Neural progenitor cell (in vitro differentiated cells): ENCODE measurements at regions not wholly inside any gene's neighbourhood (a gene's known extent, or its start where the extent isn't known, plus 50 kb on each side); places are given as distances from the start of the nearest gene placed in this dataset.

Source experiments
- DNase-seq: peaks from one replicate; pipeline ENCODE4 v3.0.0-alpha.2; 2016; ENCODE audit warnings: low spot score
- H2AFZ ChIP-seq: fragments of 200-600 bp; sonication (generic); replicated peaks from 2 replicates; pipeline ENCODE4 v1.6.1; 2016; ENCODE audit warnings: antibody characterized with exemption
- H3F3A ChIP-seq: fragments of 200-600 bp; sonication (generic); 2 replicates; pipeline ENCODE4 v1.6.1; 2016; ENCODE audit warnings: antibody characterized with exemption, low read depth
- H3K27ac ChIP-seq: fragments of 200-600 bp; sonication (generic); 2 replicates; pipeline ENCODE4 v1.5.1; 2016; ENCODE audit warnings: mild to moderate bottlenecking
- H3K27me3 ChIP-seq: fragments of 200-600 bp; sonication (generic); 2 replicates; pipeline ENCODE4 v1.6.1; 2016; ENCODE audit warnings: mild to moderate bottlenecking, moderate library complexity
- H3K36me3 ChIP-seq: fragments of 200-600 bp; sonication (generic); 2 replicates; pipeline ENCODE4 v1.5.1; 2016
- H3K4me1 ChIP-seq: fragments of 200-600 bp; sonication (generic); 2 replicates; pipeline ENCODE4 v1.6.1; 2016; ENCODE audit warnings: mixed run types
- H3K4me2 ChIP-seq: fragments of 200-600 bp; sonication (generic); 2 replicates; pipeline ENCODE4 v1.6.1; 2016
- H3K4me3 ChIP-seq: fragments of 200-600 bp; sonication (generic); 2 replicates; pipeline ENCODE4 v1.5.1; 2016
- H3K79me2 ChIP-seq: fragments of 200-600 bp; sonication (generic); 2 replicates; pipeline ENCODE4 v1.6.1; 2016; ENCODE audit warnings: low read depth
- H3K9ac ChIP-seq: fragments of 200-600 bp; sonication (generic); 2 replicates; pipeline ENCODE4 v1.6.1; 2016
- H3K9me3 ChIP-seq: fragments of 200-600 bp; sonication (generic); 2 replicates; pipeline ENCODE4 v1.5.1; 2016; ENCODE audit warnings: low read depth
- H4K20me1 ChIP-seq: fragments of 200-600 bp; sonication (generic); 2 replicates; pipeline ENCODE4 v1.6.1; 2016; ENCODE audit warnings: low read depth
- H3K27ac Mint-ChIP-seq: 3 replicates; pipeline ENCODE4 v1.8.0; 2021; ENCODE audit warnings: mixed read lengths
- H3K27me3 Mint-ChIP-seq: 2 replicates; pipeline ENCODE4 v1.8.0; 2022; ENCODE audit warnings: low read depth, mild to moderate bottlenecking, inconsistent platforms, moderate library complexity, mixed read lengths; ENCODE audit not compliant: insufficient read depth
- H3K36me3 Mint-ChIP-seq: 3 replicates; pipeline ENCODE4 v1.8.0; 2021; ENCODE audit warnings: mixed read lengths
- H3K4me1 Mint-ChIP-seq: 3 replicates; pipeline ENCODE4 v1.8.0; 2021; ENCODE audit warnings: mixed read lengths
- H3K4me3 Mint-ChIP-seq: 3 replicates; pipeline ENCODE4 v1.8.0; 2021; ENCODE audit warnings: mild to moderate bottlenecking, moderate library complexity, mixed read lengths
- H3K9me3 Mint-ChIP-seq: 3 replicates; pipeline ENCODE4 v1.8.0; 2020; ENCODE audit warnings: mixed read lengths
- CTCF ChIP-seq: fragments of 200-600 bp; sonication (generic); IDR thresholded peaks from 2 replicates; pipeline ENCODE4 v1.5.1; 2017; ENCODE audit warnings: antibody characterized with exemption, mild to moderate bottlenecking
- EZH2 ChIP-seq: fragments of 200-600 bp; sonication (generic); IDR thresholded peaks from 2 replicates; pipeline ENCODE4 v1.6.1; 2017; ENCODE audit warnings: antibody characterized with exemption, mild to moderate bottlenecking, moderate library complexity
- EZH2phosphoT487 ChIP-seq: fragments of 200-600 bp; sonication (generic); IDR thresholded peaks from 2 replicates; pipeline ENCODE4 v1.6.1; 2017; ENCODE audit warnings: antibody characterized with exemption

- Histone ChIP-seq H3F3A (no peaks in the 10 kb centered on the region), H3K9me3 (no peaks in the 10 kb centered on the region), H3K4me1 (peaks cover 8% of the 10 kb centered on the region), H3K36me3 (no peaks in the 10 kb centered on the region), H3K4me2 (no peak overlapping the region), H3K27me3 (no peaks in the 10 kb centered on the region), H4K20me1 (no peaks in the 10 kb centered on the region), H3K4me3 (no peak overlapping the region), H3K9ac (no peak overlapping the region), H3K27ac (no peak overlapping the region), H3K79me2 (no peaks in the 10 kb centered on the region), H2AFZ (no peak overlapping the region)
- Mint-ChIP-seq H3K4me1 (no peaks in the 10 kb centered on the region), H3K9me3 (peaks cover 9% of the 10 kb centered on the region), H3K36me3 (no peaks in the 10 kb centered on the region), H3K27me3 (no peaks in the 10 kb centered on the region), H3K4me3 (no peak overlapping the region), H3K27ac (no peak overlapping the region)
- no peak for TF ChIP-seq CTCF
- no peak for TF ChIP-seq EZH2
- no peak for TF ChIP-seq EZH2phosphoT487
- DNase-seq: peak; percentile 13
Measured at GRCh38 chr4:137739391-137739790, 207.1 kb upstream of the PCDH18 start.

- Mint-ChIP-seq H3K27ac (no peak overlapping the region), H3K36me3 (no peaks in the 10 kb centered on the region), H3K4me3 (no peak overlapping the region), H3K27me3 (peaks cover 3% of the 10 kb centered on the region), H3K4me1 (no peaks in the 10 kb centered on the region), H3K9me3 (peaks cover 11% of the 10 kb centered on the region)
- no peak overlapping the region for H3K9ac ChIP-seq
- H3F3A ChIP-seq: no peaks in the 10 kb centered on the region
- H3K27me3 ChIP-seq: no peaks in the 10 kb centered on the region
- no peaks in the 10 kb centered on the region for H3K4me1 ChIP-seq
- H3K79me2 ChIP-seq: no peaks in the 10 kb centered on the region
- H3K4me2 ChIP-seq: no peak overlapping the region
- DNase-seq: no peak
- H4K20me1 ChIP-seq: no peaks in the 10 kb centered on the region
- H2AFZ ChIP-seq: no peak overlapping the region
- TF ChIP-seq EZH2phosphoT487: no peak
- TF ChIP-seq CTCF: no peak
- no peak for TF ChIP-seq EZH2
- H3K36me3 ChIP-seq: no peaks in the 10 kb centered on the region
- no peak overlapping the region for H3K27ac ChIP-seq
- H3K4me3 ChIP-seq: no peak overlapping the region
- H3K9me3 ChIP-seq: no peaks in the 10 kb centered on the region
Measured at GRCh38 chr4:137738375-137738990, 206.2 kb upstream of the PCDH18 start.

GRCh38 chr4:137735561-137736104 is 203.3 kb upstream of the PCDH18 start:
- peaks cover 5% of the 10 kb centered on the region for H3K27me3 Mint-ChIP-seq

More at GRCh38 chr4:137735561-137736104, 203.3 kb upstream of the PCDH18 start:
- Histone ChIP-seq H3K36me3 (no peaks in the 10 kb centered on the region), H2AFZ (peak overlapping the region; percentile 46), H3K27me3 (no peaks in the 10 kb centered on the region), H3K27ac (no peak overlapping the region), H4K20me1 (no peaks in the 10 kb centered on the region), H3K79me2 (no peaks in the 10 kb centered on the region), H3K9me3 (no peaks in the 10 kb centered on the region), H3K4me1 (no peaks in the 10 kb centered on the region), H3K4me2 (no peak overlapping the region), H3K9ac (no peak overlapping the region), H3F3A (no peaks in the 10 kb centered on the region), H3K4me3 (no peak overlapping the region)
- Mint-ChIP-seq H3K4me3 (no peak overlapping the region), H3K4me1 (no peaks in the 10 kb centered on the region), H3K9me3 (peaks cover 25% of the 10 kb centered on the region), H3K36me3 (peaks cover 3% of the 10 kb centered on the region), H3K27ac (no peak overlapping the region)
- DNase-seq: no peak
- TF ChIP-seq EZH2phosphoT487: no peak
- TF ChIP-seq EZH2: no peak
- no peak for TF ChIP-seq CTCF
